ENCODE measurements at regions not wholly inside any gene's neighbourhood (a gene's known extent, or its start where the extent isn't known, plus 50 kb on each side); places are given as distances from the start of the nearest gene placed in this dataset.

GRCh38 chr21:15272591-15272990, 207.8 kb upstream of the NRIP1 start:
- TF ChIP-seq EZH2 (IDR thresholded peaks at IDR 0.05; ENCODE audit: borderline replicate concordance, control insufficient read depth, low read depth, low read length) (no peak), CEBPB (IDR thresholded peaks at IDR 0.05; ENCODE audit: borderline replicate concordance in 1 of 2, low read depth in 2 of 2, low read length in 2 of 2) (no peak), TARDBP (IDR thresholded peaks at IDR 0.05; ENCODE audit: borderline replicate concordance) (no peak), ZBTB33 (IDR thresholded peaks at IDR 0.05) (no peak), POLR2A (IDR thresholded peaks at IDR 0.05; ENCODE audit: low read depth, low read length) (no peak), MYC (IDR thresholded peaks at IDR 0.05; ENCODE audit: insufficient read depth, insufficient read length, insufficient replicate concordance, low read length, severe bottlenecking) (no peak)
